Hepatocyte (in vitro differentiated cells): ENCODE measurements at regions not wholly inside any gene's neighbourhood (a gene's known extent, or its start where the extent isn't known, plus 50 kb on each side); places are given as distances from the start of the nearest gene placed in this dataset.

Experiments used
- CTCF ChIP-seq: fragments of 200-600 bp; sonication (generic); IDR thresholded peaks from 2 replicates; pipeline ENCODE4 v1.5.1; 2016; ENCODE audit warnings: antibody characterized with exemption, mild to moderate bottlenecking; ENCODE audit not compliant: poor library complexity
- EZH2 ChIP-seq: fragments of 200-600 bp; sonication (generic); IDR thresholded peaks from 2 replicates; pipeline ENCODE4 v1.6.1; 2016; ENCODE audit warnings: antibody characterized with exemption, mild to moderate bottlenecking, borderline replicate concordance
- EZH2phosphoT487 ChIP-seq: fragments of 200-600 bp; sonication (generic); IDR thresholded peaks from one replicate; pipeline ENCODE4 v1.6.1; 2018; ENCODE audit warnings: antibody characterized with exemption, mild to moderate bottlenecking, low read depth, moderate library complexity; ENCODE audit not compliant: unreplicated experiment, severe bottlenecking

- TF ChIP-seq CTCF (no peak), EZH2 (no peak), EZH2phosphoT487 (no peak)
These were observed 132.6 kb downstream of the IER5 start for GRCh38 chr1:181221078-181221477.
